ENCODE measurements at regions not wholly inside any gene's neighbourhood (a gene's known extent, or its start where the extent isn't known, plus 50 kb on each side); places are given as distances from the start of the nearest gene placed in this dataset.

DNA sequence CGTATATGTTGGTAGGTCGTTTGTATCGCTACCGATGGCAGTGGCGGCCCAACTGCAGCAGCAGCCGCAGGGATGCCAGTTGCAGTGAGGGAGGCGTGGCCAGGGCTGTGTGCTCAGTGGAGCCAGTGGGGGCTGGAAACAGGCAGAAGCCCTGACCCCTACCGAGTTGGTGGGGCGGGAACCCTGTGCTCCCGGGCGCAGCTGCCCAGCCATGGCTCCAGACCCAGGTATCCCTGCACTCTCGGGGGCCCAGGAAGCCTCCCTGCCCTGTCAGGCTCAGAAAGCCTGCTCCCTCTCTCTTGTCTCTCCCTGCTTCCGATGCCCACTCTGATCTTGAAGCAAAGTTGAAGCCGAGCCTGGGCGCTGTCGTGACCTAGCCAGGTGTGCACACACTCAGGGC, 78.6 kb upstream of the ITGB1 start:
- TF ChIP-seq, protein P1, sequence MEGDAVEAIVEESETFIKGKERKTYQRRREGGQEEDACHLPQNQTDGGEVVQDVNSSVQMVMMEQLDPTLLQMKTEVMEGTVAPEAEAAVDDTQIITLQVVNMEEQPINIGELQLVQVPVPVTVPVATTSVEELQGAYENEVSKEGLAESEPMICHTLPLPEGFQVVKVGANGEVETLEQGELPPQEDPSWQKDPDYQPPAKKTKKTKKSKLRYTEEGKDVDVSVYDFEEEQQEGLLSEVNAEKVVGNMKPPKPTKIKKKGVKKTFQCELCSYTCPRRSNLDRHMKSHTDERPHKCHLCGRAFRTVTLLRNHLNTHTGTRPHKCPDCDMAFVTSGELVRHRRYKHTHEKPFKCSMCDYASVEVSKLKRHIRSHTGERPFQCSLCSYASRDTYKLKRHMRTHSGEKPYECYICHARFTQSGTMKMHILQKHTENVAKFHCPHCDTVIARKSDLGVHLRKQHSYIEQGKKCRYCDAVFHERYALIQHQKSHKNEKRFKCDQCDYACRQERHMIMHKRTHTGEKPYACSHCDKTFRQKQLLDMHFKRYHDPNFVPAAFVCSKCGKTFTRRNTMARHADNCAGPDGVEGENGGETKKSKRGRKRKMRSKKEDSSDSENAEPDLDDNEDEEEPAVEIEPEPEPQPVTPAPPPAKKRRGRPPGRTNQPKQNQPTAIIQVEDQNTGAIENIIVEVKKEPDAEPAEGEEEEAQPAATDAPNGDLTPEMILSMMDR (IDR thresholded peaks at IDR 0.05; ENCODE audit: low read depth, low read length, missing input control), result no peak
- TF ChIP-seq, protein P2, sequence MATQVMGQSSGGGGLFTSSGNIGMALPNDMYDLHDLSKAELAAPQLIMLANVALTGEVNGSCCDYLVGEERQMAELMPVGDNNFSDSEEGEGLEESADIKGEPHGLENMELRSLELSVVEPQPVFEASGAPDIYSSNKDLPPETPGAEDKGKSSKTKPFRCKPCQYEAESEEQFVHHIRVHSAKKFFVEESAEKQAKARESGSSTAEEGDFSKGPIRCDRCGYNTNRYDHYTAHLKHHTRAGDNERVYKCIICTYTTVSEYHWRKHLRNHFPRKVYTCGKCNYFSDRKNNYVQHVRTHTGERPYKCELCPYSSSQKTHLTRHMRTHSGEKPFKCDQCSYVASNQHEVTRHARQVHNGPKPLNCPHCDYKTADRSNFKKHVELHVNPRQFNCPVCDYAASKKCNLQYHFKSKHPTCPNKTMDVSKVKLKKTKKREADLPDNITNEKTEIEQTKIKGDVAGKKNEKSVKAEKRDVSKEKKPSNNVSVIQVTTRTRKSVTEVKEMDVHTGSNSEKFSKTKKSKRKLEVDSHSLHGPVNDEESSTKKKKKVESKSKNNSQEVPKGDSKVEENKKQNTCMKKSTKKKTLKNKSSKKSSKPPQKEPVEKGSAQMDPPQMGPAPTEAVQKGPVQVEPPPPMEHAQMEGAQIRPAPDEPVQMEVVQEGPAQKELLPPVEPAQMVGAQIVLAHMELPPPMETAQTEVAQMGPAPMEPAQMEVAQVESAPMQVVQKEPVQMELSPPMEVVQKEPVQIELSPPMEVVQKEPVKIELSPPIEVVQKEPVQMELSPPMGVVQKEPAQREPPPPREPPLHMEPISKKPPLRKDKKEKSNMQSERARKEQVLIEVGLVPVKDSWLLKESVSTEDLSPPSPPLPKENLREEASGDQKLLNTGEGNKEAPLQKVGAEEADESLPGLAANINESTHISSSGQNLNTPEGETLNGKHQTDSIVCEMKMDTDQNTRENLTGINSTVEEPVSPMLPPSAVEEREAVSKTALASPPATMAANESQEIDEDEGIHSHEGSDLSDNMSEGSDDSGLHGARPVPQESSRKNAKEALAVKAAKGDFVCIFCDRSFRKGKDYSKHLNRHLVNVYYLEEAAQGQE (IDR thresholded peaks at IDR 0.05), result no peak
- TF ChIP-seq, protein P3, sequence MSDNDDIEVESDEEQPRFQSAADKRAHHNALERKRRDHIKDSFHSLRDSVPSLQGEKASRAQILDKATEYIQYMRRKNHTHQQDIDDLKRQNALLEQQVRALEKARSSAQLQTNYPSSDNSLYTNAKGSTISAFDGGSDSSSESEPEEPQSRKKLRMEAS (IDR thresholded peaks at IDR 0.05), result no peak
- TF ChIP-seq YY1 (IDR thresholded peaks at IDR 0.05), result no peak
- no peak for TF ChIP-seq TAF1 (conservative IDR thresholded peaks at IDR 0.05)
- TF ChIP-seq RXRA (IDR thresholded peaks at IDR 0.05), result no peak
- TF ChIP-seq GABPA (IDR thresholded peaks at IDR 0.05 in 1 of 2, conservative IDR thresholded peaks at IDR 0.05 in 1 of 2), result no peak
- TF ChIP-seq HNF4G (IDR thresholded peaks at IDR 0.05), result no peak
- TF ChIP-seq FOXA1 (IDR thresholded peaks at IDR 0.05), result no peak
- no peak for TF ChIP-seq RAD21 (IDR thresholded peaks at IDR 0.05)
- no peak for TF ChIP-seq EGR1 (IDR thresholded peaks at IDR 0.05; ENCODE audit: low read depth in 2 of 2)
- TF ChIP-seq JUND (IDR thresholded peaks at IDR 0.05), result no peak
- TF ChIP-seq, protein P4, sequence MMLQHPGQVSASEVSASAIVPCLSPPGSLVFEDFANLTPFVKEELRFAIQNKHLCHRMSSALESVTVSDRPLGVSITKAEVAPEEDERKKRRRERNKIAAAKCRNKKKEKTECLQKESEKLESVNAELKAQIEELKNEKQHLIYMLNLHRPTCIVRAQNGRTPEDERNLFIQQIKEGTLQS (IDR thresholded peaks at IDR 0.05), result no peak

Measured in liver (tissue), 3 donors.